Stomach (tissue), 8 donors: ENCODE measurements at regions not wholly inside any gene's neighbourhood (a gene's known extent, or its start where the extent isn't known, plus 50 kb on each side); places are given as distances from the start of the nearest gene placed in this dataset.
A peak's percentile ranks its signal among the peaks of the same experiment; 100 is the strongest.

Experiments used
- DNase-seq, 2 donors: peaks; one replicate each; pipeline versions ENCODE4 v3.0.0 to v3.0.0-alpha.2; 2013 to 2019
- H3K27ac ChIP-seq, 5 donors: fragments of 200-600 bp in 4 of 5; sonication (generic) in 4 of 5; one replicate each; pipeline ENCODE4 v1.5.1; 2013 to 2019; ENCODE audit warnings: mild to moderate bottlenecking in 1 of 5, moderate library complexity in 1 of 5
- H3K27me3 ChIP-seq, 3 donors: fragments of 200-600 bp; sonication (generic); one replicate each; pipeline ENCODE4 v1.5.1; 2017 to 2019; ENCODE audit warnings: mixed run types in 1 of 3
- H3K36me3 ChIP-seq, 4 donors: fragments of 200-600 bp; sonication (generic); 1 replicate in 3 of 4; 2 replicates in 1 of 4; pipeline ENCODE4 v1.5.1; 2016 to 2019
- H3K4me1 ChIP-seq, 4 donors: fragments of 200-600 bp; sonication (generic); one replicate each; pipeline ENCODE4 v1.5.1; 2016 to 2019
- H3K4me3 ChIP-seq, 4 donors: fragments of 200-600 bp; sonication (generic) in 3 of 4; one replicate each; pipeline ENCODE4 v1.5.1; 2016 to 2019; ENCODE audit warnings: mild to moderate bottlenecking in 1 of 4
- H3K9me3 ChIP-seq, 4 donors: fragments of 200-600 bp; sonication (generic); one replicate each; pipeline ENCODE4 v1.5.1; 2016 to 2019
- CTCF ChIP-seq, 7 experiments: fragments of 450-650 bp in 4 of 7; fragments of 200-600 bp in 3 of 7; sonication (generic) in 3 of 7; IDR thresholded peaks; one replicate each; pipeline ENCODE4 v1.5.1; 2016 to 2019; ENCODE audit warnings: antibody characterized with exemption in 7 of 7, control low read depth in 2 of 7, mild to moderate bottlenecking in 1 of 7
- EP300 ChIP-seq: sonication (generic); formaldehyde crosslinking; IDR thresholded peaks from one replicate; pipeline ENCODE4 v1.6.1; 2017; ENCODE audit warnings: antibody characterized with exemption
- POLR2A ChIP-seq, 4 donors: fragments of 450-650 bp; IDR thresholded peaks; one replicate each; pipeline ENCODE4 v1.6.1; 2016; ENCODE audit warnings: antibody characterized with exemption in 4 of 4, control low read depth in 2 of 4, mild to moderate bottlenecking in 1 of 4, moderate library complexity in 1 of 4
- POLR2AphosphoS5 ChIP-seq, 3 donors: sonication (generic); formaldehyde crosslinking; IDR thresholded peaks; one replicate each; pipeline ENCODE4 v1.6.1; 2016; ENCODE audit warnings: antibody characterized with exemption in 3 of 3
- WGBS, 5 donors: extraction: QIAGEN DNeasy Blood & Tissue Kit in 3 of 5; methylation state at CpG; one replicate each; pipeline versions ENCODE4 v1.1.5 to v1.1.7; 2013 to 2018; 5-methylcytosine and 5-hydroxymethylcytosine counted together
- intact Hi-C: fragments of 100-400 bp; cut with DNase I; formaldehyde crosslinking; loops from one replicate; pipeline ENCODE4 v1.15.1; 2023; ENCODE audit warnings: low total_unique reads
- donor health status: healthy with polysubstance abuse.
- donor health status: Bipolar disorder and iron deficiency.
- donor health status: healthy.

- TF ChIP-seq CTCF (IDR thresholded peaks at IDR 0.05) (no peak), POLR2AphosphoS5 (IDR thresholded peaks at IDR 0.05) (no peak), EP300 (no peak), POLR2A (IDR thresholded peaks at IDR 0.05) (no peak)
- Histone ChIP-seq H3K36me3 (no peaks in the 10 kb centered on the region), H3K9me3 (no peaks in the 10 kb centered on the region), H3K27me3 (no peaks in the 10 kb centered on the region), H3K4me3 (no peak overlapping the region), H3K4me1 (peaks cover 0 to 14% (median 3%) of the 10 kb centered on the region in 4 donors), H3K27ac (peak overlapping the region in 1 of 5 donors; percentile 11)
- intact Hi-C loops, result no loop called here
- no peak for DNase-seq
- 26 to 38% (median 32%) methylated on average over 5 to 6 of the region's 6 CpGs for WGBS, 5 donors
Observed at GRCh38 chr20:10731190-10731965, 57.6 kb upstream of the JAG1 start.

DNA sequence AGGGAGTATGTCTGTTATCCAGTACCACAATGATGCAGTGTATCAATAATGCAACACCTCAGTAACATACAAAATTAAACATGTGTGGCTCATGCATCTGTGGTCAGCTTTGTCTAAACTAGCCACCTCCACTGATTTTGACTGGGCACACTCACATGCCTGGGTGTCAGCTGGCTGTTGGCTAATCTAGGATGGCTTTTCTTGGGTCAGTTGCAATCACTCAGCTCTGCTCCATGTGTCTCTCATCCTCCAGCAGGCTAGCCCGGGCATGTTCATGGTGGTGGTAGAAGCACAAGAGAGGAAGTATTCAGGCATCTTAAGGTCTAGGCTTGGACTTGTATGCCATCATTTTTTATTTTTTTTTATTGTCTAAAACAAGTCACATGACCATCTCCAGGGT lies 59.3 kb upstream of the JAG1 start:
- 82 to 100% (median 90%) methylated on average over 1 of the region's 1 CpG for WGBS, 5 donors
- H3K4me3 ChIP-seq, result no peak overlapping the region
- H3K27me3 ChIP-seq, result no peaks in the 10 kb centered on the region
- H3K9me3 ChIP-seq, result no peaks in the 10 kb centered on the region
- intact Hi-C loops, result no loop called here
- H3K27ac ChIP-seq, result no peak overlapping the region
- DNase-seq, result no peak
- TF ChIP-seq POLR2AphosphoS5 (IDR thresholded peaks at IDR 0.05), result no peak
- TF ChIP-seq POLR2A (IDR thresholded peaks at IDR 0.05), result no peak
- no peak for TF ChIP-seq CTCF (IDR thresholded peaks at IDR 0.05)
- no peak for TF ChIP-seq EP300
- peaks cover 0 to 14% (median 3%) of the 10 kb centered on the region in 4 donors for H3K4me1 ChIP-seq
- H3K36me3 ChIP-seq, result no peaks in the 10 kb centered on the region

- DNase-seq, result peak in 1 of 2 donors; percentile 59
- TF ChIP-seq EP300 (no peak), POLR2AphosphoS5 (IDR thresholded peaks at IDR 0.05) (no peak), CTCF (IDR thresholded peaks at IDR 0.05) (no peak), POLR2A (IDR thresholded peaks at IDR 0.05) (no peak)
- peaks cover 5 to 29% (median 13%) of the 10 kb centered on the region in 4 donors for H3K4me1 ChIP-seq
- no peak overlapping the region for H3K4me3 ChIP-seq
- H3K9me3 ChIP-seq, result no peaks in the 10 kb centered on the region
- WGBS, 5 donors, result 57 to 68% (median 65%) methylated on average over 14 of the region's 14 CpGs
- no peaks in the 10 kb centered on the region for H3K36me3 ChIP-seq
- H3K27me3 ChIP-seq, result no peaks in the 10 kb centered on the region
- peak overlapping the region in 4 of 5 donors; percentile 27 to 46 (median 34) for H3K27ac ChIP-seq
- intact Hi-C loops, result no loop called here
Observed at GRCh38 chr20:10735195-10735949, 61.6 kb upstream of the JAG1 start.

DNA sequence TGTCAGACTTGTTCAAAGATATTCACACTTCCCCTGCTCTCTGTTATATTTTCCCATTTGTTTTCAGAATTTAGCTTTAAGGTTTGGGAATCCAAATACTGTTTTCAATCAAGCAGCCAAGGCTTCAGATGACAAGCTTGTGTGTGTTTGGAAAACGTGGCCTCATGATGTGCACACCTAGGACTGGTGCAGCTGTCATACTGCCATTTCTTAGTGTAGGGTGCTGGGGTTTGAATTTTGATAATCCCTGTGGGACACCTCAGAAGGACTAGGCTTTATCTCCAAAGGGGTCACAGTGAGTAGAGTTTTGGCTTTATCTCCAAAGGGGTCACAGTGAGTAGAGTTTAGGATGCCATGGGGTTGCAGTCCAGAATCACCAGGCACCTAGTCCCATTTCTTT lies 65.3 kb upstream of the JAG1 start:
- H3K4me1 ChIP-seq, result peaks cover 10 to 38% (median 14%) of the 10 kb centered on the region in 4 donors
- H3K36me3 ChIP-seq, result no peaks in the 10 kb centered on the region
- intact Hi-C loops, result no loop called here
- no peak for DNase-seq
- H3K4me3 ChIP-seq, result peak overlapping the region; percentile 17 to 25 (median 24)
- 24 to 40% (median 31%) methylated on average over 1 of the region's 1 CpG for WGBS, 5 donors
- H3K27me3 ChIP-seq, result no peaks in the 10 kb centered on the region
- H3K9me3 ChIP-seq, result no peaks in the 10 kb centered on the region
- no peak for TF ChIP-seq POLR2AphosphoS5 (IDR thresholded peaks at IDR 0.05)
- H3K27ac ChIP-seq, result peak overlapping the region in 3 of 5 donors; percentile 21 to 41 (median 38)
